H1 (cell line): ENCODE measurements at regions not wholly inside any gene's neighbourhood (a gene's known extent, or its start where the extent isn't known, plus 50 kb on each side); places are given as distances from the start of the nearest gene placed in this dataset.

Experiments used
- CTCF ChIA-PET: fragments of 300-600 bp; sonication (Branson Sonifier 250); formaldehyde crosslinking; loops from one replicate; lab custom pipeline; 2021; ENCODE audit not compliant: partially characterized antibody; lab: Charles Lee
- POLR2A ChIA-PET: fragments of 300-600 bp; sonication (Branson Sonifier 250); formaldehyde crosslinking; loops from one replicate; lab custom pipeline; 2021; ENCODE audit warnings: inconsistent platforms; ENCODE audit not compliant: partially characterized antibody; lab: Charles Lee
- DNase-seq, 2 experiments: peaks; one replicate each; pipeline versions ENCODE4 v3.0.0 to v3.0.0-alpha.2; 2010 to 2022; ENCODE audit warnings: low spot score in 2 of 2, low read depth in 1 of 2, mixed read lengths in 1 of 2
- FAIRE-seq: peaks from 2 replicates; lab custom pipeline; 2011; peaks lifted over from hg19 to GRCh38; lab: Jason Lieb, UNC
- H2AFZ ChIP-seq: 2 replicates; pipeline ENCODE4 v1.8.1; 2012; ENCODE audit warnings: low read length, inconsistent platforms
- H2AK5ac ChIP-seq: 2 replicates; pipeline ENCODE4 v1.6.1; 2013; ENCODE audit warnings: low read depth, low read length
- H2BK120ac ChIP-seq: replicated peaks from 2 replicates; pipeline ENCODE3; 2013; ENCODE audit warnings: low read depth, low read length, inconsistent platforms
- H2BK12ac ChIP-seq: 2 replicates; pipeline ENCODE4 v1.6.1; 2013; ENCODE audit warnings: low read depth, low read length
- H2BK15ac ChIP-seq: 2 replicates; pipeline ENCODE4 v1.6.1; 2013; ENCODE audit warnings: low read length
- H2BK20ac ChIP-seq: 2 replicates; pipeline ENCODE4 v1.6.1; 2013; ENCODE audit warnings: low read length
- H2BK5ac ChIP-seq: 2 replicates; pipeline ENCODE4 v1.6.1; 2013; ENCODE audit warnings: low read depth, low read length
- H3K14ac ChIP-seq: 2 replicates; pipeline ENCODE4 v1.6.1; 2013; ENCODE audit warnings: inconsistent platforms; ENCODE audit not compliant: insufficient read length
- H3K18ac ChIP-seq: 2 replicates; pipeline ENCODE4 v1.6.1; 2013; ENCODE audit warnings: low read length; ENCODE audit errors: extremely low read depth
- H3K23ac ChIP-seq: 2 replicates; pipeline ENCODE4 v1.6.1; 2013; ENCODE audit warnings: inconsistent platforms; ENCODE audit not compliant: insufficient read length
- H3K23me2 ChIP-seq: 2 replicates; pipeline ENCODE4 v1.6.1; 2013; ENCODE audit warnings: low read depth, low read length
- H3K27ac ChIP-seq: 2 replicates; pipeline ENCODE4 v1.6.1; 2011; ENCODE audit warnings: low read depth, low read length, inconsistent platforms
- H3K27me3 ChIP-seq, 4 experiments: replicated peaks in 1 of 4; 1 replicate in 1 of 4; 2 replicates in 3 of 4; pipeline versions ENCODE4 v1.6.1 to v1.8.1; 2011 to 2013; ENCODE audit warnings: low read length in 3 of 4, mild to moderate bottlenecking in 3 of 4, inconsistent platforms in 2 of 4, mixed read lengths in 2 of 4, moderate library complexity in 1 of 4; ENCODE audit not compliant: control insufficient read depth in 3 of 4, insufficient read depth in 3 of 4; ENCODE audit errors: extremely low read depth in 1 of 4
- H3K36me3 ChIP-seq, 4 experiments: 2 replicates each; pipeline versions ENCODE4 v1.6.1 to v1.8.1; 2011 to 2013; ENCODE audit warnings: mild to moderate bottlenecking in 4 of 4, low read length in 3 of 4, moderate library complexity in 2 of 4, control low read depth in 1 of 4, inconsistent platforms in 1 of 4; ENCODE audit not compliant: insufficient read depth in 4 of 4, control insufficient read depth in 2 of 4
- H3K4ac ChIP-seq: replicated peaks from 2 replicates; pipeline ENCODE3; 2013; ENCODE audit warnings: low read length, low read depth, mixed read lengths, inconsistent platforms; ENCODE audit not compliant: insufficient read length
- H3K4me1 ChIP-seq, 4 experiments: replicated peaks in 1 of 4; 1 replicate in 1 of 4; 2 replicates in 3 of 4; pipeline versions ENCODE4 v1.6.1 to v1.8.1; 2011 to 2013; ENCODE audit warnings: low read length in 3 of 4, inconsistent platforms in 2 of 4, mixed read lengths in 1 of 4; ENCODE audit not compliant: insufficient read depth in 4 of 4, control insufficient read depth in 3 of 4
- H3K4me2 ChIP-seq, 2 experiments: 2 replicates each; pipeline versions ENCODE4 v1.6.1 to v1.8.1; 2011 to 2013; ENCODE audit warnings: low read depth in 2 of 2, low read length in 2 of 2, control low read depth in 1 of 2, inconsistent platforms in 1 of 2, mild to moderate bottlenecking in 1 of 2; ENCODE audit not compliant: insufficient read depth in 1 of 2
- H3K4me3 ChIP-seq, 4 experiments: fragments of 200-600, 300-600 bp in 1 of 4; sonication (generic), shearing (Covaris generic), sonication (Bioruptor Twin) in 1 of 4; 2 replicates each; pipeline versions ENCODE4 v1.5.1 to v1.8.1; 2011 to 2016; ENCODE audit warnings: low read length in 4 of 4, low read depth in 3 of 4, control low read depth in 2 of 4, inconsistent platforms in 2 of 4, mild to moderate bottlenecking in 2 of 4, mixed read lengths in 1 of 4, moderate library complexity in 1 of 4; ENCODE audit not compliant: insufficient read depth in 2 of 4; ENCODE audit errors: extremely low read depth in 1 of 4
- H3K56ac ChIP-seq: replicated peaks from 2 replicates; pipeline ENCODE3; 2013; ENCODE audit warnings: low read depth, mild to moderate bottlenecking, mixed read lengths, low read length, inconsistent platforms; ENCODE audit not compliant: insufficient read length
- H3K79me1 ChIP-seq: 2 replicates; pipeline ENCODE4 v1.6.1; 2013; ENCODE audit warnings: low read depth, low read length, control low read depth
- H3K79me2 ChIP-seq, 2 experiments: 2 replicates each; pipeline versions ENCODE4 v1.6.1 to v1.8.1; 2012 to 2013; ENCODE audit warnings: low read length in 2 of 2, mild to moderate bottlenecking in 2 of 2, inconsistent platforms in 1 of 2; ENCODE audit not compliant: insufficient read depth in 2 of 2, control insufficient read depth in 1 of 2
- H3K9ac ChIP-seq, 4 experiments: replicated peaks in 1 of 4; 1 replicate in 1 of 4; 2 replicates in 3 of 4; pipeline versions ENCODE4 v1.6.1 to v1.8.1; 2011 to 2013; ENCODE audit warnings: low read depth in 3 of 4, low read length in 3 of 4, control low read depth in 2 of 4, mild to moderate bottlenecking in 2 of 4, moderate library complexity in 2 of 4, inconsistent platforms in 1 of 4; ENCODE audit errors: extremely low read depth in 1 of 4
- H3K9me3 ChIP-seq, 2 experiments: 2 replicates each; pipeline versions ENCODE4 v1.6.1 to v1.8.1; 2012 to 2013; ENCODE audit warnings: mild to moderate bottlenecking in 2 of 2, moderate library complexity in 2 of 2, control low read depth in 1 of 2, inconsistent platforms in 1 of 2, low read depth in 1 of 2, low read length in 1 of 2, mixed read lengths in 1 of 2; ENCODE audit not compliant: insufficient read depth in 2 of 2
- H4K20me1 ChIP-seq, 2 experiments: replicated peaks in 1 of 2; 2 replicates each; pipeline versions ENCODE3 to v1.8.1; 2011 to 2013; ENCODE audit warnings: inconsistent platforms in 2 of 2, low read length in 2 of 2, mild to moderate bottlenecking in 1 of 2; ENCODE audit not compliant: insufficient read depth in 2 of 2, control insufficient read depth in 1 of 2
- H4K5ac ChIP-seq: 2 replicates; pipeline ENCODE4 v1.6.1; 2013; ENCODE audit warnings: low read length, low read depth, mixed read lengths, inconsistent platforms; ENCODE audit not compliant: insufficient read length
- H4K8ac ChIP-seq: 2 replicates; pipeline ENCODE4 v1.8.0; 2013; ENCODE audit warnings: mild to moderate bottlenecking, moderate library complexity, low read length, inconsistent platforms; ENCODE audit not compliant: insufficient read depth; ENCODE audit errors: extremely low read depth
- H4K91ac ChIP-seq: replicated peaks from 2 replicates; pipeline ENCODE3; 2013; ENCODE audit warnings: low read length, mixed read lengths, inconsistent platforms; ENCODE audit not compliant: insufficient read length
- CBX5 ChIP-seq: fragments of 300-800, 300-1000 bp; sonication (generic); IDR thresholded peaks from 2 replicates; pipeline ENCODE4 v1.7.1; 2016; ENCODE audit warnings: antibody characterized with exemption, low read length, low read depth
- CBX8 ChIP-seq: fragments of 300-800, 300-1000 bp; sonication (generic); IDR thresholded peaks from 2 replicates; pipeline ENCODE4 v1.7.1; 2016; ENCODE audit warnings: low read depth, low read length, borderline replicate concordance
- CTCF ChIP-seq, 3 experiments: IDR thresholded peaks; 1 replicate in 2 of 3; 2 replicates in 1 of 3; pipeline versions ENCODE4 v1.5.1 to v1.6.1; 2011; ENCODE audit warnings: low read length in 3 of 3, mild to moderate bottlenecking in 3 of 3, inconsistent platforms in 2 of 3, low read depth in 1 of 3, moderate library complexity in 1 of 3; ENCODE audit not compliant: insufficient read depth in 1 of 3; ENCODE audit errors: control extremely low read depth in 1 of 3
- WGBS, 2 experiments: shearing (Covaris generic) in 1 of 2; methylation state at CpG; one replicate each; pipeline versions ENCODE4 v1.1.6 to v1.1.7; 2013 to 2015; ENCODE audit warnings: low lambda C conversion rate in 2 of 2, mixed read lengths in 2 of 2, inconsistent platforms in 1 of 2, low coverage in 1 of 2, missing lambda C conversion rate in 1 of 2; ENCODE audit not compliant: insufficient replicate concordance in 2 of 2, insufficient coverage in 1 of 2, insufficient read length in 1 of 2; ENCODE audit errors: extremely low coverage in 1 of 2, missing lambda C conversion rate in 1 of 2; 5-methylcytosine and 5-hydroxymethylcytosine counted together

GRCh38 chr2:48118895-48119294, 195.6 kb upstream of the FOXN2 start:
- H3K23me2 ChIP-seq: no peaks in the 10 kb centered on the region
- H3K4me3 ChIP-seq: no peak overlapping the region
- no peak overlapping the region for H3K56ac ChIP-seq
- H4K5ac ChIP-seq: no peak overlapping the region
- H3K23ac ChIP-seq: no peak overlapping the region
- no peak overlapping the region for H2BK12ac ChIP-seq
- H4K8ac ChIP-seq: no peak overlapping the region
- H2AK5ac ChIP-seq: no peak overlapping the region
- no peak overlapping the region for H4K91ac ChIP-seq
- no peaks in the 10 kb centered on the region for H3K27me3 ChIP-seq
- H3K4me1 ChIP-seq: no peaks in the 10 kb centered on the region
- H3K4ac ChIP-seq: no peak overlapping the region
- CTCF ChIA-PET: interaction anchor here (0.6 to 1.4 kb wide), 2 partner anchors 139 to 296 kb away, joined by 4 to 5 read pairs; no protein-coding TSS in a partner anchor
- DNase-seq (no peak), FAIRE-seq (no peak)
- H2BK120ac ChIP-seq: no peak overlapping the region
- no peaks in the 10 kb centered on the region for H3K79me2 ChIP-seq
- no peaks in the 10 kb centered on the region for H3K9me3 ChIP-seq
- H2BK15ac ChIP-seq: no peak overlapping the region
- no peaks in the 10 kb centered on the region; the same call in 1 of the 2 replicates for H3K79me1 ChIP-seq
- H3K18ac ChIP-seq: no peak overlapping the region
- TF ChIP-seq CBX5: no peak
- TF ChIP-seq CTCF (IDR thresholded peaks at IDR 0.05; ENCODE audit: control extremely low read depth in 1 of 3, insufficient read depth in 1 of 3, low read depth in 1 of 3, low read length in 3 of 3): no peak
- no peak for TF ChIP-seq CBX8
- TF ChIP-seq, all 59 proteins: peak for 0
- H3K9ac ChIP-seq: no peak overlapping the region
- H2BK5ac ChIP-seq: no peak overlapping the region
- H2BK20ac ChIP-seq: no peak overlapping the region
- no peak overlapping the region for H3K14ac ChIP-seq
- 87% methylated on average over 6 of the region's 6 CpGs; no CpG with 5 or more reads in 1 of the 2 experiments for WGBS, 2 experiments
- POLR2A ChIA-PET: no interaction called here
- no peak overlapping the region for H3K4me2 ChIP-seq
- H4K20me1 ChIP-seq: no peaks in the 10 kb centered on the region
- H2AFZ ChIP-seq: no peak overlapping the region
- H3K27ac ChIP-seq: no peak overlapping the region
- H3K36me3 ChIP-seq: peaks cover 0 to 2% (median 0%) of the 10 kb centered on the region in 4 experiments; a peak in 1 of 8 replicates
